GM19395 (cell line): ENCODE measurements at regions not wholly inside any gene's neighbourhood (a gene's known extent, or its start where the extent isn't known, plus 50 kb on each side); places are given as distances from the start of the nearest gene placed in this dataset.

Source experiments
- ATAC-seq: cut with Tn5 transposase; IDR thresholded peaks from one replicate; pipeline ENCODE4 v1.9.1; 2021; ENCODE audit warnings: mild to moderate bottlenecking, moderate library complexity; ENCODE audit not compliant: unreplicated experiment

DNA sequence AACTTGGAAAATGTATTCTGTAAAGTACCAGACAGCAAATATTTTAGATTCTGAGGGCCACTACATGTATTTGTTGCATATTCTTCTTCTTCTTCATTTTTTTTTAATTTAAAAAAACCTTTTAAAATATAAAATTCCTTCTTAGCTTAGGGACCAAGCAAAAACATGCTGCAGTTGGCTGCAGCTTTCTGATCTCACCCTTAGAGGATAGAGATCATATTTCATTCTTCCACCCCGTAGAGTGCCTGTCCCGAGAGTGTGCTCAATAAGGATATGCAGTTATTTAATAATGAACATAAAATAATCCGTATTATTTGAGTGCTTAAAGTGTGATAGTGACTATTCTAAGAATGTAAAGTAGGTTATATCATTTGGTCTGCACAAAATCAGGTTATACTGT lies 204.2 kb upstream of the CD180 start:
- no peak for ATAC-seq

DNA sequence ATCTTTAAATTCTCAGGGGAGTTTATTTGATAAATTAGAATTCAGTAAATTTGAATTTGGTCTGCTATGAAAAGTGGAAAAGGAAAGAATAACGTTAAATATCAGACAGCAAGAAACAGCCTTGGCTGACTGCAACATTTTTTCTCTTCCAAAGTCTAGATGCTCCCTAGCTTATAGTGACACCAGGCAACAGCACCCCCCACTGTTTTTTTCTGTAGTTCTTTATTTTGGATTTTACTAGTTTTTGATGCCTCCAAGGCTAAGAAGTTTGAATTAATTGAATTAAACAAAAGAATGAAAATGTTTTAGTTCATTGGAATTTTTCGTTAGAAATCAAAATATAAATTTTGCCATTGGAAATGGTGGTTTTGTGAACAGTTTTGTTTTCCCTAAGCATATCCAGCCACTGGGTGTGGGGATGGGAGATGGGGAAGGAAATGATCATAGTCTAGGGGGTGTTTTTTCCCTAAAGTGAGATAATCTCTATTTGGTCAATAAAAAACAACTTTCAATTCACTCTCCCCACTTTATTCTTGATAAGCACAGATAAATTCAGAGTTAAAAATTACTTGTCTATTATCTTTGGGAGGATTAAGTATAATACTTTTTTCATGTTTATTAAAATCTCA lies 199.3 kb upstream of the CD180 start:
- no peak for ATAC-seq

DNA sequence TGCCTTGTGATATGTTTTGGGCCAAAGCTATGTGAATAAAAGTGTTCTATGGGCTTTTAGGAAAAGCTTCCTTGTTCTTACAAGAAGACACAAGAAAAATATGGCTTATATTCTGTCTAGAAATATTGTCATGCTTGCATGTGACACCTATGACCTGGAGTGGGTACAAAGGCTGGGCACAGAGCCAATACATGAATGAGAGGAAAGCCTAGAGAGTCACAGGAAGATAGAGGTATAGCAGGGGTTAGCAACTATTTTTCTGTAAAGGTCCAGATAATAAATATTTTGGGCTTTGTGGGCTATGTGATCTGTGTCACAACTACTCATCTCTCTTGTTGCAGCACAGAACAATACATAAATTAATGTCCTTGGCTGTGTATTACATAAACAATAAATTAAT lies 196.6 kb upstream of the CD180 start:
- ATAC-seq: no peak

DNA sequence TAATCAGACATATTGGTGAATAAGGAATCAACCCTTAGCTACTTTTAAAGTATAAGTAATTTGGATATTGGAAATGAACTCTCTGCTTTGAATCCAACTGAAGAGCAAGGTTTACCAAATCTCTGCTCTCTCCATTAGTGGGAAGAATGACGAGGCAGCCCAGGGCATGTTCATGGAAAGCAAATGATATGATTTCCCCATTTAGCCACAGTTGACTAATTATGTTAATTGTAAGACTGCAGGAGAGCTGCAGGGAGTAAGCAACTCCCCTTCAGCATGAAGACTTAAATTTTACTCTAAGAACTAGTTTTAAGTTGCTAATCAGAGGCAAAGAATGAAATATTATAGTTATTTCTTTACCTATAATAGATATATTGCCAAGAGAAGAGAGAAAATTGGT lies 194.3 kb upstream of the CD180 start:
- no peak for ATAC-seq

DNA sequence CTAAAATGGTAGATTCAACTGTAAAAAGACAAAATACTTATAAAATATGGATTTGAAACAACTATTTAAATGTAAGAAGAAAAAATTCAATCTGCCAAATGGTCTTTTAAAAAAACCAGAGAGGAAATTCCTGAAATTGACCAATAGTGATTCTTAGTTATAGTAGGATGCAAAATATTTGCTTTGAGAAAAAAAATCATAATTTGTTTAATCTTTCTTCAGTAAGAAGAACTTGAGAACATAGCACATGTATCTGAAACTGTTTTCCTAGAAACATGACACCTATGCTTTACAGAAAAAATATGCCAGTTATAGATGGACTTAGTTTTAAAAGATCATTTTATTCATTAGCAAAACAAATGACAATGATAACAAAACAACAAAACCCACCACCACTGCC lies 186.9 kb upstream of the CD180 start:
- no peak for ATAC-seq

DNA sequence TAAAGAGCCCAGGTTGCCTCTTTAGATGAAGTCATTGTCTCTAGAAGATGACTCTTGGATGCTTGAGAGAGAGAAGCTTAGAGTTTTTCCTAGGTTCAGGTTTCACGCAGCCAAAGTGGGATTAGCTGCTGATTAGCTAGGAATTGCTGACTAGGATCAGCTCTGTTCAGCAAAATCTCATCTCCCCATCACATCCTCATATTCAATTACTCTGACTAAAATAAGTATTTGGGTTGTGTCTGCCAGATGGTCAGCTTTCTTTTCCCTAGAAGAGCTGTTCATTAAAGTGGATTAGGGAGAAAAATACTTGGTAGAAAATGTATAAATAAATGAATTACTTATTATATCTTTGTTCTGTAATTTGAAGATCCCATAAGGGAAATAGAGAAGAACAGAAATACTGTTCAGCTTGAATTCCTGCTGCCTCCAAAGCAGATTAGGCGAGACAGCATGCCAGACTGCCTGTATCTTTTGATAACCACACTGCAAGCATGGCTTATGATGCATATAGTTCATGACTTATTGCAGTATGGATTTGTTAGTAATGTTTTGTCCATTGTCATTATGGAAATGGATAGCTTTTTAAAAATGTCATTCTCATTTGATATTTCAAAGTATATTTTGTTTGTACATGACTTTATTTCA lies 184.8 kb upstream of the CD180 start:
- ATAC-seq: no peak

DNA sequence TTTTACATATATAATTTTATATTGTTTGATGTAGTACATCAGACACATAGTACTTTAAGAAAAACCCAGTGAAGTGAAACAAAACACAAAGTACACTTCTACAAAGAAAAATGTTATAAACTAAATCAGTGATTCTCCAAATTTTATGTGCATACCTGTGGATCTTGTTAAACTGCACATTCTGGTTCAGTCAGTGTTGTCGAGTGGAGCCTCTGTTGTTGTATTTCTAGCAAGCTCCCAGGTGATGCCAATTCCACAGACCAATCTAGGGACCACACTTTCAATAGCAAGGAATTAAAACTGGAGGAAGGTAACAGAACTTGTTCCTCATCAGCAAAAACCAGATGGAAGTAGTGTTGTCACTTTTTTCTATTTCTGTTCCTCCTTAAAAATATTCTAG lies 183.8 kb upstream of the CD180 start:
- no peak for ATAC-seq

DNA sequence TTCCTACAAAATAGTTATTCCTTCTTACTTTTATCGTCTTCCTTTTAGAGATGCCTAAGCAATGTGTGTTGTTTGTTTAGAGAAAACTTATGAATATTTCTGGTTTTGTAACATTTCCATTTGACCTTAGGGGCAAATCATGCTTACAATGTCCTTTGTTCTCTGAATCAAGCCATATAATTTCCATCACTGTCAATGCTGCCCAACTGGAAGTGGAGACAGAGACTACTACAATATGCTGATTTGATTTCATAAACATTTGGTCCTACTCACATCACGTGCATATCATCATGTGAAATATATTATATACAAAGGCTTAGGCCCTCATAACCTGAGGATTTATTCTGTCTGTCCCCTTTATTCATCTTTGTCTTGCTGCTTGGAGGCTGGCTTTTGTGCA lies 183.2 kb upstream of the CD180 start:
- ATAC-seq: no peak

DNA sequence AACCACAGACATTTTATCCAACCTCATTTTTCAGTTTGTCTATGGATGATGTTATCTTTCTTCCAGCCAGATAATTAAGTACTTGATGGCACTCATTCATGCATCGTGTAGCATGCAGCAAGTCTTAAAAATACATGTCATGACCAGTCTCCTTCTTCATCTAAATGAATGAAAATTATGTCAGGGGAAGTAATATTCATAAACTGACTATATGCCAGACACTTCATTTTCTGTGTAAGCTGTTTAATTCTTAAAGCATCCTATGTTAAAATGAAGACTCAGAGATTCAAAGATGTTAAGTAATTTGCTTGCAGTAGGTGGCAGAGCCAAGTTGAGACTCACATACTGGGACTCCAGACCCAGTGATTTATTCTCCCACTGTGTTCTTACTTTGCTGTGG lies 181.7 kb upstream of the CD180 start:
- ATAC-seq: no peak

DNA sequence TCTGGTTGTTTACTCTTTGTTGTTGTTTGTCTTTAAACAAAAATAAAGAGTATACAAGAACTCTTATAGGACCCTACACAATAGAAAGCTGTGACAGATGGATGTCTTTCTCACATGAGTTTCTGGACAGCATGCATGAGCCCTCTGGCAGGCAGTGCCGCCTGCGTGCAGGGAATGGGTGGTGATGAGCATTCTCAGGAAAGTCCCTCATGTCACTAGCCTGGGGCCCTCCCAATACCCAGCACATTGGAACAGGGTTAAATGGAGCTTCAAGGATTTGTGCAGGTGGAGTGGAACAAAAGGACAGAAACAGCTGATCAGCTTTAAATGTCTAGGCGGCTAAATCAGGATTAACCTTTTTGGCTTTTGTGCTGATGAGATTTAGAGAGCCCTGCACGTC lies 181.0 kb upstream of the CD180 start:
- ATAC-seq: no peak

DNA sequence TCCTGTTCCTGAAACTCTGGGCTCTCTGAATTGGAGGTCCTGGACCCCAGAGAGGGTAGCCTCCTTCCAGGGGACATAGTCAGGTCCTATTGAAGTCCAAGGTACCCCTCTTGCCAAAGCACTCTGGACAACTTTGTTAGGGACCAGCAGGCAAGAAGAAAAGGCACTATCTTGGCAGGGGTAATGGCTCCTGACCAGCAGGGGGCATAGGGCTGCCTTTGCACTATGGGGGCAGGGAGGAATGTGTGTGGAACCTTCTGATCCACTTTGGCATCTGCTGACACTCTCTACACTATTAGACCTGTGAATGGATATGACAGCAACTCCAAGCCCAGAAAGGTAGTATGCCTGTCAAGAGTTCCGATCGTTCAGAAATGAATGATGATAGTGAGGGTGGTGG lies 179.0 kb upstream of the CD180 start:
- no peak for ATAC-seq

DNA sequence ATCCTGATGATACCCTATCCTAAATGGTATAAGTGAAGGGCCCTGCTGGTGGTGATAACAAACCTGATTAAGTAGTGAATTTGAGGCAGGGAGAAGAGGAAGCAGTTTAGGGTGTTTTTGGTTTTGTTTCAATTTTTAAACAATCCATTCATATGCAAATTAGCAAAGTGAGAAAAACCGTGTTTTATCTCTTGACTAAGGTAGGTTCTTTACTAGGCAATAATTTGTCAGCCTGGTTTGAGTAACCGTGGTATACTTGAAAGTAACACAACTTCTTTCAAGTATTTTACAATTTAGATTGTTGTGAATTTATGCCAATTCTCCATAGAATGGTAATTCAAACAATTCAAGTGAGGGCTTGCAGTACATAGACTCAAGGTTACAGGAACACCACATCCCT lies 177.8 kb upstream of the CD180 start:
- no peak for ATAC-seq

DNA sequence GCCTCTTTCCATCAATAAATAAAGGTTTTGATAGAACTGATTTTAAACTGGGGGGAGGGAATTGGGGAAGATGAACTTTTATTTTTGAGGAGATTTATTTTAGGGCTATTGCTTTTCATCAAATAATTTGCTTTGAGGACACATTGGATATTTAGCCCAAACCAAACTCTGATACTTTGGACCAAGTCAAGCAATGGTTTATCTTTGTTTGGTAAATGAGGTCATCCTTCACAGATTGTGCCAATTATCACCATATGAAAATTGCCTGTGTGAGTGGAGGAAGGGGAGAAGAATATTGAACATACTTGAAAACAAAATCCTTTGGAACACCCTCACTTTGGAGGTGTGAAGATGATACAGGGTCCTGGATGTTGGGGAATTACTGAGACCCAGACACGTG lies 176.9 kb upstream of the CD180 start:
- ATAC-seq: no peak

DNA sequence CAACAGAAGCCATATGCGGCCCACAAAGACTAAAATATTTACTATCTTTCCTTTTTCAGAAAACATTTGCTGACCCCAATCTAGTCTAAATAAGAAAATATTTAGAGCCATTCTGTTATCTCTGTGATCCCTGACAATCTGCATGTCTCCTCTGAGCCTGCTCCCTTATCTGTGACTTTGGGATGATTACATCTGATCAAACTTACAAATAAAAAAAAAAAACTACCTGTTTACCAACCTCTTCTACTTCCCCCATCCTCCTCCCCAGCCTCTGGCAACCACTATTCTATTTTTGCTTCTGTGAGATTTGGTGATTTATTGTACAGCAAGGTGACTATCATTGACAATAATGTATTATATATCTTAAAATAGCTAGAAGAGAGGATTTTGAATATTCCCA lies 176.3 kb upstream of the CD180 start:
- ATAC-seq: no peak

DNA sequence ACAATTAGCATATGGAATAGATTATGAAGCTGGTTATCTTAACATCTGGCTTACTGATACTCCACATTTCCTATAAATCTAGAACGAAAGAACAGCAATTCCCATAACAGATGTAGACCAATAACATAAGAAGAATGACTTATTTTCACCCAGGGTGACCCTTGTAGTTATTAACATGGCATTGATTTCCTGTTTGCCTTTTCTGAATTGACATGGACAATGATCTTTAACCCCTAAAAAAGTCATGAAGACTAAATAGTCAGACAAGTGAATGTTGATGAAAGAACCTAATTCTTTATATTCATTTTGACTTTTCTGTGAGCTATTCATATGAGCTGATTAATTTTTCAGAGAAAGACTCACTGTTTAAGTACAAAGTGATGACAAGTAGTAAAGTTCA lies 175.3 kb upstream of the CD180 start:
- no peak for ATAC-seq

DNA sequence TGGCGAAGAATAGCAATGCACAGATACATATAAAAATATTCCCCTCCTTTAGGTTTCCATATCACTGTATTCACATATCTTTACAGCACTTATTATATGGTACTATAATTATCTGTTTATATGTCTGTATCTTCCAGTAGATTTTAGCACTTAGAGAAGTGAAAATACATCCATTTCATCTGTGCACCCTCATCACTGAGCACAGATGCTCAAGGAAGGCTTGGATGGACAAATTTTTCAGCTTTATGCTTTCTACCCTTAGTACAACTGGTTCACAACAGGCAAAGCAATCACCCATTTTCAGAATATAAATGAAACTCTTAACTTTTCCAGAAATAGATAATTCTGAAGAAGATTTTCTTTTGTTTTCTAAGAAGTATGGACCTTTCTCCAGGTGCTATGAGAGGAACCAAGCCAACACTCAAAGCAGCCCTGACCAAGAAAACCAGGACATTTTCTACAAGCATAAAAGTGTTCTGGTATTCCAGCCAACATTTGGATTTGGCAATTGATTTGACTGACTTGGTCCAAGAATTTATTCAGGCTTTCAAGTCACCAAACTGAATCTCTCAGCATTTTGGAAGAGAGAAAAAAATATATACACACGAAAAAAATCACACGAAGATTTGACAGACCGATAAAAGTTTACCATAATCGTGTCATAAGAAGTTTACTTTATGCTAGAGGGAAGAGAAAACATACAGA lies 170.2 kb upstream of the CD180 start:
- ATAC-seq: no peak

DNA sequence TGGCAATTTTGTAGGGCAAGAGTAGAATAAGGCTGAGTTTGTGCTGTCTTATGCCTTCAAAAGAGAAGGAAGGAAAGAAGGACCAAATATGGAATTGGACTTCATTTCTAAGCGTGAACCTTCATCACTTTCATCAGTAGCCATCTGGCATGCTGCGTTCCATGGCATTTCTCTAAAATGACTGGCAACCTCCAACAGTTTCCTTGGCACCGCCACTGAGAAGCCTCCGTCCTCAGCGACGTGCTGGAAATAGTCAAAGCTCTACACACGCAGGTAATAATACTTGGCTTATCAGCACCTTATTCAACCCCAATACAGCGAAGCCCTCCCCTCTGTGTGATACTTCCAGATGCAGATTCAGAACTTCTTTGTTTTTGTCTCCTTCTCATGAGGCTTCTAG lies 169.7 kb upstream of the CD180 start:
- ATAC-seq: no peak

DNA sequence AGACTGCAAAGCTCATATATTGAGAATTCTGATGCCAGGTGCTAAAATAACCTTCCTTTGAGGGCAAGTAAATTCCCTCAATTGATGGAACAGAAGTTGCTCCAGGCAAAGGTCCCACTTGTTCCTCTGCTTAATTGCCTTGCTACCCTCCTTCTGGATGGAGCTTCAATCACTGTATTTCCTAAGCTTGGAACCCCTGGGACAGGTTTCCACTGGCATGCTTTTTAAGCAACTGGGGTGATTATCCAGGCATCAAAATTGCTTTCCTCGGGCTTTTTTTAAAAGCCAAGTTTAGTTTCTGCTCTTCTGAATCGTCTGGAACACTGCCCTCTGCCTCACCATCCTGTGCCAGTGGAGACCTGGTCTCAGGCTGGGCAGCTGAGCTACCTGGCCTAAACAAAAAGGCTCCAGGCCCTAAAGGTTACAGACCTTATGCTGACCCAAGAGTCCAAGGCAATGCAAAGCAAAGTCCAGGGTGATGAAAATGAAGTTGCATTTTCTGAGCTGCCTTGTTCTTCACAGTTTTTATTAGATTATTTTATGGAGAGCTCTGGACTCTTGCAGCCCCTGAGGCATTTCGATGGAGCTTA lies 167.9 kb upstream of the CD180 start:
- ATAC-seq: no peak

DNA sequence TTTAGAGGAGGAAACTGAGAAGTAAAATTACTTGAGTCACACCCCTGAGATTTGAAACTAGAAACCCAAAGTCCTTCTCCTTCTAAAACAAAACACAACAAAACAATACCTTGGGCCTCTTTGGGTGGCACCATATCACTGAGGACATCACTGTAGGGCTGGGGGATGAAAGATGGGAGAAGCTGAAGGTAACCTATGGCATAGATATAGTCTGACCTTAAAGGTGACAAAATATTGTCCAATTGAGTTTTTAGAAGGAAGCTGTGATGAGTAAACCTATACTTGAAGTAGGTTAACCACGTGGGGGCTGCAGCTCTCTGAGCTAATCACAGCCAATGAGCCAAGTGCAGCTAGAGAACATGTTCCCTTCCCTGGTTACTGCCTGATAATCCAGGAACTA lies 167.4 kb upstream of the CD180 start:
- no peak for ATAC-seq

DNA sequence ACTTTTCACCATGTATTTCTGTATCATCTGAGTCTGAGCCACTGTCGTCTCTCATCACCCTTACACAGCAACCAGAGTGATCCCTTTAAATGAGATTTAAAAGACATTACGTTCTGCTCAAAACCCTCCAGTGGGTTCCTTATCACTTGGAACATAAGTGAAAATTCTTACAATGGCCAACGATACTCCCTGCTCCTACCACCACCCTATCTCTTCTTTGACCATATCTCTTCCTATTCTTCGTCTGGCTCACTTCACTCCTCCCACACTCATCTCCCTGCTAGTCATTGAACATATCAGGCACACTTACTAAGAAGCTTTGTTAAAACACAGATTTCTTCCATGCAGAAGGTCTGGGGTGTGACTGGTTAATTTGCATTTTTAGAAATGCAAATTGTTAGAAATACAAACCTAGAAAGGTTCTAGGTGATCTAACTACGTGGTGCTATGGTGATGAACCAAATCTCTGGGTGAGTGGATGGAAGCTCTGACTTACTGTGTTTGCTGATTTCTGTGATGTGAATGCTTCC lies 166.6 kb upstream of the CD180 start:
- ATAC-seq: no peak

DNA sequence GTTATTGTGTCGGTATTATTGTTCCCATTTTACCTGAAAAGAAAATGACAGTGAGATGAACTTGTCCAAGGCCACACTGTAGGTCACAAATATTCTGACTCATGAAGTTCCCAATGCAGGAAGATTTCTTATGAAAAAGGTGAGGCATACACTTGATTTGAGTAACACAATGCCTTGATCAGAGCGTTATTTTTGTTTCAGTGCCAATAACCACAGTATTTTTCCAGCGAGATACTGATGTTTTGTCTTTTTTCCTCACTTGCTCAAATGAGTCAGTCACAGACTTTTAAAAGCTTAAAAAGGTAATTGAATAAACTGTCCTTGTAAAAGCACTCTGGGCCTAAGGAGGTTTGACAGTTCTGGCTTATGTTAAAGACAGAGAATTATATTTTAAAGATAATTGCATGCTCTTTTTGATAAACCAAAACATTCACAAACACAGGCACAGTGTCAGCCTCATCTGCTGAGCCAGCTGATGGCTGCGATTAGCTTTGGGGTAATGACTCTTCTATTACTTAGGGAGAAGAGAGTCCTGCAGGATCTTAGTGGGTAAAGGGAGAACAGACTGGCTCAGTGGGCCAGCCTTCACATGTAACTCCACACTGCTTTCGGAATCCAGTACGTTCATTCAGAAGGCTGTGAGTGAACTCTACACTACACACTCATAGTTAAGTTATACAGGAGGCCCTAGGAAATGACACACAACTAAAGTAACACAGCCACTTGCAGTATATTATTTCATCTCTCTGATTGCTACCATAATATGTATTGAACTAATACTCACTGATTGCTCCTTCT lies 165.5 kb upstream of the CD180 start:
- ATAC-seq: no peak
